GM04504 (cell line): ENCODE measurements at regions not wholly inside any gene's neighbourhood (a gene's known extent, or its start where the extent isn't known, plus 50 kb on each side); places are given as distances from the start of the nearest gene placed in this dataset.
A peak's percentile ranks its signal among the peaks of the same experiment; 100 is the strongest.

Experiments
- DNase-seq: peaks from one replicate; pipeline ENCODE4 v3.0.0-alpha.2; 2012; ENCODE audit warnings: low read depth

GRCh38 chr18:21997207-21998143 is 171.9 kb upstream of the GATA6 start:
- peak; percentile 12 for DNase-seq

DNA sequence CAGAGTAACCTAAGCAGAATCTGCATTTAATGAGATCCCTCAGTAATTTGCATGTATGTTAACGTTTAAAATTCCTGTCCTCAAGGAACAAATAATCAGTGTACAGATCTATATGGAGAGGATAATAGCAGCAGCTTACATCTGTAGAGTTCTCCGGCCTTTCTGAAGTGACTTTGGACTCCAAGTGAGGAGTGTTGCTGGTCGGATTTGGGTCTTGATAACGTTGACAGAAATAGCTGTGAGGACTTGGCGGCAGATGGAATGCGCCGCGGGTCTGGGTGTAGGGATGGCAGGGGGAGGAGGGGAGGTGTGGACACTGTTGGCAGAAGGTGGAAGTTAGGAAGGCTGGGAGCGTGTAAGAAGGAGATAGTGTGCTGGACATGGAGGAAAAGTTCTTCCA is 170.9 kb upstream of the GATA6 start:
- no peak for DNase-seq

GRCh38 chr18:22001912-22002487 is 167.4 kb upstream of the GATA6 start:
- no peak for DNase-seq

- no peak for DNase-seq
These were observed 164.1 kb upstream of the GATA6 start for GRCh38 chr18:22005191-22005841.

DNA sequence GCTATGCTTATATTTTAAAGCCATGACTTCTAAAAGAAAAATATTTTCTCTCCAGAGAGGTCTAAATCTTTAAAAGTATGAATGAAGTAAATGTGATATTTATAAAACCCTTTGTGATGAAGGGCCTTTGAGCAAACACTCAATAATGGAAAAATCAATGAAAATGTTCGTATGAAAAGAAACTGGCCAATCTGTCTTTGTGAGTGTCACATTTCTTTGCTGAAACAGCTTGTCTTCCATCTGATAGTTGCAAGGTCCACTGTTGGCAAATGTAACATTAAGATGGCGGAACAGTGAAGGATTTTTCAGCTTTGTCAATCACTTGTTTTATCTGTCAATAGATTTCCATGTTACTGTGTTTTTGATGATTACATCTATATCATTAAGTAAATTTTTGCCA is 162.9 kb upstream of the GATA6 start:
- no peak for DNase-seq

- no peak for DNase-seq
These were observed 160.1 kb upstream of the GATA6 start for GRCh38 chr18:22009242-22009641.

GRCh38 chr18:22013993-22014392 is 155.4 kb upstream of the GATA6 start:
- no peak for DNase-seq

GRCh38 chr18:22015156-22015555 is 154.2 kb upstream of the GATA6 start:
- no peak for DNase-seq

DNA sequence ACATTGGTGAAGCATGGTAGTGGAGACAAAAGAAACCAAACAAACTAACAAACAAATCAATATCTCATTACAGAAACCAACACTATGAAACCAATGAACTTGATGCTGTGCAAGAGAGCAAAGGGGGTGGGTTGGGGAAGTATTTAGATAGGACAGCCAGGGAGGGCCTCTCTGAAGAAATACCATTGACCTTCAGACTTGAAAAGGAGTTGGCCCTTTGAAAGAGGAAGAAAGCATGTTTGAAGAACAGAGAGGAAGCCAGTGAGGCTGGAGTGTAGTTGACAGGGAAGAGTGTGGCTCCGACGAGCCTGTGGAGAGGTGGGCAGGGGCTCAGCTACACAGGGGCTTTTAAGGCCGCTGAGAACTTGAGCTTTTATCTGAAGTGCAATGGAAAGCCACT is 151.0 kb upstream of the GATA6 start:
- no peak for DNase-seq

- no peak for DNase-seq
These were observed 150.2 kb upstream of the GATA6 start for GRCh38 chr18:22019193-22019592.

DNA sequence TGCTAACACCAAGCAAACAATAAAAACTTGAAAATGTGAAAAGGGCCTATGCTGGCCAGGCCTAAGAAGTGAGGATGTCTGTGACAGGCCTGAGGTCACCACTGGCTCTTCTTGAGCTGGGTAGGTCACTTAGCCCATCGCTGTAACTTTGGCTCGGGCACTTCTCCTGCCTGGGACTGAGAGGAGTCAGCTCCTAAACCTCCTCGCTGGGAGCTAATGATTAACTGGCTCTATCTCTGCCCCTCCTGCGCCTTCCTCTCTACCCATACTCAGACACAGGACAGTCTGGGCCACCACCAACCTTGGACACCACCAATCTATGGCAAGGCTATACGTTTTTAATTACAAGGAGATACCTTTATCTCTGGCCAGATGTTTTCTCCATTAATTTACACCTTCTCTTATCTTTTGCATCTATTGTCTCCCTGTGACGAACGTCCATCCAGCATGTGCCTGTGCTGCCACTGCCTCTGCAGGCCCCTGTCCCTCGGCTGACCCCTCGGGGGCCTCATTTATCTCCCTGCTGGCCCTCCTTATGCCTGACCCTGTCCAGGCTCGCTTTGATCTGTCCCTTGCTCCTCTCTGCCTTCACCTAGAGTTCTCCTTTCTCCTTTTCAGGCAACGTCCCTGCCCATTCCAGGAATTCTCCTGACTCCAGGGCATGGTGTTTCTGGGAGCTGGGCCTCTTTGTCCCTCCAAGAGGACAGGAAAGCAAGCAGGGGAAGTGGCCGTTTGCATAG is 149.1 kb upstream of the GATA6 start:
- no peak for DNase-seq

- DNase-seq = no peak
These were observed 148.5 kb upstream of the GATA6 start for GRCh38 chr18:22020867-22021370.

DNA sequence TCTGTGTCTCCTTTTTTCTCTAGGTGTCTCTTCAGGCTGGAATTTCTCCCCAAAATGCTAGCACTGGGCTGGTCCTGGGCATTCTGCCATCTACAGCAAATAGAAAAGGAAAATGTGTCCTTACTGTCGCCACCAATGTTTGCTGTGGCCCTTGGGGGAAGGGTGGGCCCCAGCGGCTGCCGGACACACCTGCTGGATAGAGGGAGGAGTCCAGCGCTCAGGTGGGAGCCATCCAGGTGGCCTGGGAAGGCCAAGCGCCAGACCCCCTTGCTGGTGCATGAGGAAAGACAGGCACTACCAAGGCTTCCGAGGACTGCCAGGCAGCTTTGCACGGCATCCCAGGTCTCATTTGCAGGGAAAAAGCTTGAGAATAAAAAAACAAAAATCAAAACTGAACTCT is 147.7 kb upstream of the GATA6 start:
- DNase-seq = no peak

DNA sequence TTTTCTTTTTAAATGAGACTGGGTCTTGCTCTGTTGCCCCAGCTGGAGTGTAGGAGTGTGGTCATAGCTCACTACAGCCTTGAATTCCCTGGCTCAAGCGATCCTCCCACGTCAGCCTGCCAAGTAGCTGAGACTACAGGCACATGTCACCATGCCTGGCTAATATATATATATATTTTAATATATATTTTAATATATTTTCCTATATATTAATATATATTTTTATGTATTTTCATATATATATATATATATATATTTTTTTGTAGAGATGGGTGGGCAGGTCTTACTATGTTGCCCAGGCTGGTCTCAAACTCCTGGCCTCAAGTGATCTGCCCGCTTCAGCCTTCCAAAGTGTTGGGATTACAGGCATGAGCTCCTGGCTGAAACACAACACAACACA is 144.5 kb upstream of the GATA6 start:
- DNase-seq = no peak

DNA sequence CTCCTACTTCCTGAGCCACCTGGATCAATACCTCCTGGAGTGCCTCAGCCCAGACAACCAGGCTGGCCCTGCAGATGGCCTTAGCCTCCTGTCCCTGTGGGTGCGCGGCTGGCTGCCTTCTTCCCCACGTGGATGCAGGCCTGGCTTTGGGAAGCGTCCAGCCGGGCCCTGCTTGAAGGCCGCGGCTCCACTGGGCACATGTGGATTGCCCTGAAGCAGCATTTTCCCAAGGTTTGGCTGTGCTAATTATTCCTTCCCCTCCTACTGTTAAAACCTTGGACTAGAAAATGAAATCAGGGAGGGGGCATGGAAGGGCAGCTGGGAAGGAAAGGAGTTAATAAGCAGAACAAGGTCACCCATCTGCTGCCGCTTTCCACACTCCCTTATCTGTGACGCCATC is 143.0 kb upstream of the GATA6 start:
- DNase-seq = no peak

- DNase-seq = no peak
These were observed 142.5 kb upstream of the GATA6 start for GRCh38 chr18:22026889-22027288.

GRCh38 chr18:22031611-22032010 is 137.8 kb upstream of the GATA6 start:
- no peak for DNase-seq

DNA sequence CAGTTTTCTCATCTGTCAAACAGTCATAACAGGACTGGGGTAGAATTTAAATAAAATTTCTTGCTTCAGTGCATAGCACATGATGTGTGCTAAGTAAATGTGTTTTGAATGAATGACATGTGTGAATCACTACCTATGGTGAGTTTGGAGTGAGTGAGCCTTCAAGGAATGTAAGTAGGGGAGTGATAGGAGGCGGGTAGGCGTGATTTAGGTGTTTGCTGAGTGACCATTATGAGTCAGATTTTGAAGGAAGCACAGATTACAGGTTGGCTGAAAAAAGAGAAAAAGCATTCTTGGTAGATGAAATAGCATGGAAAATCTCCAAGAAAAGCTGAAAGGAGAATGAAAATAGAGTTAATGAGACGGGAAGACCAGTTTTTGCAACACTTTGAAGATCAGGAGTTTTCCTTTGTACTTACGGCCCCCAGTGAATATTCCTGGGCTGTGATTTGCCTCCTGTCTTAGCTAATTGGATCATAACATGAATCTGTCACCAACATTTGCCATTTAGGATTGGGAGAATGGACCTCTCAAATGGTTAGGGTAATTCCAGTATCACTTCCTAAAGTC is 136.9 kb upstream of the GATA6 start:
- DNase-seq = peak; percentile 51

- DNase-seq = no peak
These were observed 136.3 kb upstream of the GATA6 start for GRCh38 chr18:22033085-22033484.

- no peak for DNase-seq
These were observed 135.1 kb upstream of the GATA6 start for GRCh38 chr18:22034276-22034675.

DNA sequence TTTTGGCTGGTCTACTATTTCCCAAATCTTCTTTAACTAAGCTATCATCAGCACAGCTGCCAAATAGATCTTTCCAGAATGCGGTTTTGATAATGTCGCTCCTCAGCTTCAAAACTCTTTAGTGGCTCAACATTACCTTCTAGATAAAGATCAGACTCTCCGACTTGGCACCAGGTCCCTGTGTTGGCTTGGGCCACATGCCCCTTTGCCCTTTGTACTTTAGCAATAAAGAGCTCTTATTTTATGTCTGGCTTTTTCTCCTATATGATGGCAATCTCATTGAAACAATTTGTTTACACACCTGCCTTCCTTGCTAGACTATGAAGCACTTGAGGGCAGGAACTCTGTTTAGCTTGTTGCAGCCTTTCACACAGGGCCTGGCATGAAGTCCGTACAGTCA is 128.9 kb upstream of the GATA6 start:
- DNase-seq = no peak

DNA sequence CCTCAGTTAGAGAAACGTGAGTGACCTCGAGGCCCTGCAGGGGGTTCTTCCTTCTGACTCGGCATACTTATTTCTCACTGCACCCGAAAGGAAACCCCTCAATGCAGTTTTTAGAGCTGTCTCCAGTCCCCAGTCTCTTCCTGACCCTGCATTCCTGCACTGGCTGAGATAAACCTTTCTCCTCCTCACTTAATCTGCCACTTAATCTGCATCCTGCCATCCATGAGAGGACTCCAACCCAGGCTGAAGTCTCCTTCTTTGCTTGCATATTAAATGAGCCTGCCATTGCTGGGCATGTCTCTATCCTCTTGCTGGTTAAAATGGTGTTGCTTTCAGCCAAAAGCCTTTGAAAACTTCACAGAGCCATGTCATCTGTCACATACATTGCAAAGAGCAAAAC is 125.6 kb upstream of the GATA6 start:
- DNase-seq = no peak
